ENCODE measurements at regions not wholly inside any gene's neighbourhood (a gene's known extent, or its start where the extent isn't known, plus 50 kb on each side); places are given as distances from the start of the nearest gene placed in this dataset.

DNA sequence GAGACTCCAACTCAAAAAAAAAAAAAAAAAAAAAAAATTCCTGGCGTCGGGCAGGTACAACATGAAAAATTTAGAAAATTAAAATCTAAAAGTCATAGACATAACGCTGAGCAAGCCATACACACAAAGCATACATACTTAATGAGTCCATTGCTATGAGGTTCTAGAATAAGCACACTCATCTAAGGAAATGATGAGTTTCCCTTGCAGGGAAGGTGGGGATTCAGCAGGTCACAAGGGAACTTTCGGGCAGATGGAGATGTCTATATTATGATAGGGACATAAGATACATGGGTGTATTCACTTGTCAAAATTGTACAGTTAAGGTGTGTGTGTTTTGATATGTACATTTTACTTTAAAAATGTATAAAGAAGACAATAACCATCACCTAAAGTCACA is 120.2 kb upstream of the LIPC start:
- Histone ChIP-seq H3K36me3 (ENCODE audit: insufficient read depth, low read length) (no peaks in the 10 kb centered on the region), H3K27ac (ENCODE audit: low read depth in 1 of 2, low read length in 2 of 2) (no peak overlapping the region), H3K4me3 (ENCODE audit: low read length) (no peak overlapping the region), H3K27me3 (ENCODE audit: control insufficient read depth in 1 of 2, insufficient read depth in 2 of 2, low read length in 2 of 2) (no peaks in the 10 kb centered on the region), H3K9me3 (ENCODE audit: control insufficient read depth in 1 of 2, insufficient read depth in 1 of 2, low read length in 2 of 2) (no peaks in the 10 kb centered on the region), H3K4me1 (ENCODE audit: insufficient read depth, low read length) (peaks cover 21% of the 10 kb centered on the region)
- Mint-ChIP-seq H3K4me3 (no peak overlapping the region), H3K4me1 (ENCODE audit: low read depth) (peaks cover 50% of the 10 kb centered on the region), H3K9me3 (no peaks in the 10 kb centered on the region), H3K27ac (peak overlapping the region; percentile 42), H3K36me3 (ENCODE audit: low read depth) (no peaks in the 10 kb centered on the region), H3K27me3 (no peaks in the 10 kb centered on the region)
- ATAC-seq (ENCODE audit: poor library complexity) (no peak), DNase-seq (no peak)
- POLR2A ChIA-PET: no interaction called here
- TF ChIP-seq, protein P1, sequence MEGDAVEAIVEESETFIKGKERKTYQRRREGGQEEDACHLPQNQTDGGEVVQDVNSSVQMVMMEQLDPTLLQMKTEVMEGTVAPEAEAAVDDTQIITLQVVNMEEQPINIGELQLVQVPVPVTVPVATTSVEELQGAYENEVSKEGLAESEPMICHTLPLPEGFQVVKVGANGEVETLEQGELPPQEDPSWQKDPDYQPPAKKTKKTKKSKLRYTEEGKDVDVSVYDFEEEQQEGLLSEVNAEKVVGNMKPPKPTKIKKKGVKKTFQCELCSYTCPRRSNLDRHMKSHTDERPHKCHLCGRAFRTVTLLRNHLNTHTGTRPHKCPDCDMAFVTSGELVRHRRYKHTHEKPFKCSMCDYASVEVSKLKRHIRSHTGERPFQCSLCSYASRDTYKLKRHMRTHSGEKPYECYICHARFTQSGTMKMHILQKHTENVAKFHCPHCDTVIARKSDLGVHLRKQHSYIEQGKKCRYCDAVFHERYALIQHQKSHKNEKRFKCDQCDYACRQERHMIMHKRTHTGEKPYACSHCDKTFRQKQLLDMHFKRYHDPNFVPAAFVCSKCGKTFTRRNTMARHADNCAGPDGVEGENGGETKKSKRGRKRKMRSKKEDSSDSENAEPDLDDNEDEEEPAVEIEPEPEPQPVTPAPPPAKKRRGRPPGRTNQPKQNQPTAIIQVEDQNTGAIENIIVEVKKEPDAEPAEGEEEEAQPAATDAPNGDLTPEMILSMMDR (IDR thresholded peaks at IDR 0.05): no peak
- CTCF ChIA-PET: no interaction called here
- intact Hi-C loops (cut with DNase I, micrococcal nuclease): no loop called here

DNA sequence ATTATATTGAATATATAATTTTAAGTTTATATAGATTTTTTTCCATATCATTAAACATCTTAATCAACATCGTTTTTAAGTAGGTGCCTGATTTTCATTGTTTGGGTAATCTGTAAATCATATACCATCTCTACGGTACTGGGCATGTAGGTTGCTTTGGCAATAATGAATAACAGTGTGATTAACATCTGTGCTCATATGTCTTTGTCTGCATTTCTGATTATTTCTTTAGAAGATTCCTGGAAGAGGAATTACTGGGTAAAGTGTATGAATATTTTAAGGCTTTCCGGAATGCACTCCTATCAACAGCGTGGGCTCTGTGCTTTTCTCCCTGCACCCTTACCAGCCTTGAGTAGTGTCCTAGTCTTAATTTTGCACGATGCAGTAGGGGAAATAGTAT is 119.8 kb upstream of the LIPC start:
- Histone ChIP-seq H3K4me1 (ENCODE audit: insufficient read depth, low read length) (peaks cover 21% of the 10 kb centered on the region), H3K27ac (ENCODE audit: low read depth in 1 of 2, low read length in 2 of 2) (no peak overlapping the region), H3K4me3 (ENCODE audit: low read length) (no peak overlapping the region), H3K27me3 (ENCODE audit: control insufficient read depth in 1 of 2, insufficient read depth in 2 of 2, low read length in 2 of 2) (no peaks in the 10 kb centered on the region), H3K36me3 (ENCODE audit: insufficient read depth, low read length) (no peaks in the 10 kb centered on the region), H3K9me3 (ENCODE audit: control insufficient read depth in 1 of 2, insufficient read depth in 1 of 2, low read length in 2 of 2) (no peaks in the 10 kb centered on the region)
- Mint-ChIP-seq H3K9me3 (no peaks in the 10 kb centered on the region), H3K27me3 (no peaks in the 10 kb centered on the region), H3K27ac (peak overlapping the region; percentile 42), H3K4me1 (ENCODE audit: low read depth) (peaks cover 46% of the 10 kb centered on the region), H3K36me3 (ENCODE audit: low read depth) (no peaks in the 10 kb centered on the region), H3K4me3 (no peak overlapping the region)
- DNase-seq: no peak
- no peak for ATAC-seq (ENCODE audit: poor library complexity)
- CTCF ChIA-PET: no interaction called here
- intact Hi-C loops (cut with DNase I, micrococcal nuclease): no loop called here
- TF ChIP-seq, protein P1 (IDR thresholded peaks at IDR 0.05): no peak
- POLR2A ChIA-PET: no interaction called here

DNA sequence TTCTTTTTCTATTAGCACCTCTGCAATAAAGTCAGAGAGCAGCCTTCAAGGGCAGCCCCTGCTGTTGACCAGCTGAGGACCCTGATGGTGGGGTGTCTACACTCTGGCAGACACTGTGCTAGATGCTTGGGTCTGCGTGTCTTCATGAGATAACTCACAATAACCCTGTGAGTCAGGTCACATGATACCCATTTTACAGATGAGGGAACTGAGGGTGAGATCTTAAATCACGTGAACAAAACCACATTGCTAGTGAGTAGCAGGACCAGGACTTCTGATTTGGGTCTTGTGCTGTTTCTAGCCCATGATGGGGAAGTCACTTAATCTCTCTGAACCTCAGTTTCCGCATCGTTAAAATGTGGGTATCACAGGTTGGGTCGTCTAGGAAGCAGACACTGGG is 118.5 kb upstream of the LIPC start:
- intact Hi-C loops (cut with DNase I, micrococcal nuclease): no loop called here
- H3K27ac Mint-ChIP-seq: peak overlapping the region; percentile 70
- Histone ChIP-seq H3K27me3 (ENCODE audit: control insufficient read depth in 1 of 2, insufficient read depth in 2 of 2, low read length in 2 of 2) (no peaks in the 10 kb centered on the region), H3K36me3 (ENCODE audit: insufficient read depth, low read length) (no peaks in the 10 kb centered on the region), H3K4me1 (ENCODE audit: insufficient read depth, low read length) (peaks cover 21% of the 10 kb centered on the region), H3K27ac (ENCODE audit: low read depth in 1 of 2, low read length in 2 of 2) (no peak overlapping the region), H3K4me3 (ENCODE audit: low read length) (no peak overlapping the region), H3K9me3 (ENCODE audit: control insufficient read depth in 1 of 2, insufficient read depth in 1 of 2, low read length in 2 of 2) (no peaks in the 10 kb centered on the region)
- ATAC-seq (ENCODE audit: poor library complexity) (no peak), DNase-seq (peak in 1 of 14 experiments; percentile 48)
- POLR2A ChIA-PET: interaction anchor here (0.9 to 1.8 kb wide), 2 partner anchors 98 to 457 kb away, joined by 3 to 6 read pairs; partner anchors contain the start of gene MINDY2
- H3K36me3 Mint-ChIP-seq (ENCODE audit: low read depth): no peaks in the 10 kb centered on the region
- CTCF ChIA-PET: no interaction called here
- no peak overlapping the region for H3K4me3 Mint-ChIP-seq
- peaks cover 42% of the 10 kb centered on the region for H3K4me1 Mint-ChIP-seq (ENCODE audit: low read depth)
- no peaks in the 10 kb centered on the region for H3K27me3 Mint-ChIP-seq
- TF ChIP-seq, protein P1 (IDR thresholded peaks at IDR 0.05): no peak
- H3K9me3 Mint-ChIP-seq: no peaks in the 10 kb centered on the region

Data from CD4-positive, alpha-beta T cell (primary cell).